ENCODE measurements at regions not wholly inside any gene's neighbourhood (a gene's known extent, or its start where the extent isn't known, plus 50 kb on each side); places are given as distances from the start of the nearest gene placed in this dataset.
"Not testable (repeated sequence)": the region's sequence is repeated elsewhere in the genome, so short reads cannot be mapped to it uniquely, and the experiment has no call there.

DNA sequence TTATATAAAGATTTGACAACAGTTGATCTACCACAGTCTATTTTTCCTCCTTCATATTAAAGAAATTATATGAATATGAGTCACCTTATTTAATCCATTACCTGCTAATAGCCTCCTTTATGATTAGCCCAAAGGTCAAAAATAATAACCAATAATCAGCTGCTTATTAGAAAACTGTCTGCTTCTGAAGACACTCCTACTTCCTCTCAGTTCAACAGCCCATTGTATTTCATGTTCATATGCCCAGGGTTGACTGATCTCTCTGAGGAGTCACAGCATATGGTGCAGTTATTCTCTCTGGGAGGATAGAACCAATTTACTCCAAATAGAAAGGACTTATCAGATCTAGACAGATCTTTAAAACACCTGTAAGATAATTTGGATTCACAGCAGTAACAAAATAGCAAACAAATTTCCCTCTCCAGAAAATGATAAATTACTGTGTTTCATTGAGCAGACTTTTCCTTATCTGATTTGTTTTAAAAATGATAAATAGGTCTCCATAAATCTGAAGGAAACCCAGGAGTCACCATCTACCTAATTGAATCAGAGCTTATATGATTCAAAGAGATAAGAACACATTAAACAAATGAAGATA is 180.4 kb upstream of the ITGA1 start:
- no peak for DNase-seq (ENCODE audit: low spot score)

GRCh38 chr5:52620315-52620714 is 167.4 kb upstream of the ITGA1 start:
- DNase-seq (ENCODE audit: low spot score) = no peak

GRCh38 chr5:52623291-52623690 is 164.4 kb upstream of the ITGA1 start:
- DNase-seq (ENCODE audit: low spot score) = no peak

- no peak for DNase-seq (ENCODE audit: low spot score)
Measured at GRCh38 chr5:52624291-52624690, 163.4 kb upstream of the ITGA1 start.

DNA sequence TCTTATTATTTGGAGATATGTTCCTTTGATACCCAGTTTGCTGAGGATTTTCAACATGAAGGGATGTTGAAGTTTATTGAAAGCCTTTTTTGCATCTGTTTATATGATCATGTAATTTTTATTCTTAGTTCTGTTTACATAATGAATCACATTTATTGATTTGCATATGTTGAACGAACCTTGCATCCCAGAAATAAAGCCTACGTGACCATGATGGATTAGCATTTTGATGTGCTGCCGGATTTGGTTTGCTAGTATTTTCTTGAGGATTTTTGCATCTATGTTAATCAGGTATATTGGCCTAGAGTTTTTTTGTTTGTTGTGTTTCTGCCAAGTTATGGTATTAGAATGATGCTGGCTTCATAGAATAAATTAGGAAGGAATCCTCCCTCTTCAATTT is 161.4 kb upstream of the ITGA1 start:
- DNase-seq (ENCODE audit: low spot score) = no peak

DNA sequence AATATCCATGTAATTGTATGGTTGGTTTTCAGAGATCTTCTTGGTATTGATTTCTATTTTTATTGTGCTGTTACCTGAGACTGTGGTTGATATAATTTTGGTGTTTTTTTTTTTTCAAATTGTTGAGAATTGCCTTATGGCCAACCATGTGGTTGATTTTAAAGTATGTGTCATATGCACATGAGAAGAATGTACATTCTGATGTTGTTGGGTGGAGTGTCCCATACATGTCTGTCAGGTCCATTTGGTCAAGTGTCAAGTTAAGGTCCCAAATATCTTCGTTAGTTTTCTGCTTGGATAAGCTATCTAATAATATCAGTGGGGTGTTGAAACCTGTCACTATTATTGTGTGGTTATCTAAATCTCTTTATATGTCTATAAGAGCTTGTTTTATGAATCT is 160.0 kb upstream of the ITGA1 start:
- no peak for DNase-seq (ENCODE audit: low spot score)

GRCh38 chr5:52632281-52632680 is 155.4 kb upstream of the ITGA1 start:
- DNase-seq (ENCODE audit: low spot score) = no peak

GRCh38 chr5:52634171-52634570 is 153.5 kb upstream of the ITGA1 start:
- DNase-seq (ENCODE audit: low spot score) = not testable (repeated sequence)

- DNase-seq (ENCODE audit: low spot score) = no peak
Measured at GRCh38 chr5:52638732-52639131, 149.0 kb upstream of the ITGA1 start.

DNA sequence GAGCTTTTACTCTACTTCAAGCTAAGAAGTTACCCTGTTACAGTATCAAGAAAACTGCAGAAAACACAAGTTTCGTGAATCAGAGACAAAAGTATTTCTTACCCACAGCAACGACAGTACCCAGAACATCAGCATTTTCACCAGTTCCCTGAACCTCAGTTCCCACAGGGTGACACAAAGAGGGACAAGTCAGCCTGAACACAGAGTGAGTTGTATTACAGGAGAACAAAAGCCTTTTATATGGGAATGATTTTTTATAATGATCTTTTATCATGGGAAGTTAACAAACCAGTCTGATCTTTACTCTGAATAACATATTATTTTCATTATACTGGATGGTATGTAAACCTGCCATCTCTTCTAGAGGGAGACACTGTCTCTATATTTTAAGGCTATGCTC is 139.0 kb upstream of the ITGA1 start:
- DNase-seq (ENCODE audit: low spot score) = no peak

DNA sequence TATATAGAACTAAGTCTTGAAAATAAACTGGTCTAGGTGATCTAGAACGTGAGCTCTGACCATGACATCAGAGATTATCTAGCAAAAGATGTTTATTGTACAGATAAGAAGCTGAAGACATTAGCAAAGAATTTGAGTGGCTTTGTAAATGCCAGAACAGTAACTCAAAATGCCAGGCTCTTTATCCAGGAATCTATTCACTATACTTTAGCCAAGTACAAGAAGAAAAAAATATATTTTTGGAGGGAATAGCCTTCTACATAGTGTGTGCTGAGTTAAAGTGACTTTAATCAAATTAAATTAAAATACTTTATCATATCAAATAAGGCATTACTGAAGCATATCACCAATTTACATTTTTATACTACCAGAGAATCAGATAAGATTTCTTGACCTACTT is 132.6 kb upstream of the ITGA1 start:
- DNase-seq (ENCODE audit: low spot score) = no peak

DNA sequence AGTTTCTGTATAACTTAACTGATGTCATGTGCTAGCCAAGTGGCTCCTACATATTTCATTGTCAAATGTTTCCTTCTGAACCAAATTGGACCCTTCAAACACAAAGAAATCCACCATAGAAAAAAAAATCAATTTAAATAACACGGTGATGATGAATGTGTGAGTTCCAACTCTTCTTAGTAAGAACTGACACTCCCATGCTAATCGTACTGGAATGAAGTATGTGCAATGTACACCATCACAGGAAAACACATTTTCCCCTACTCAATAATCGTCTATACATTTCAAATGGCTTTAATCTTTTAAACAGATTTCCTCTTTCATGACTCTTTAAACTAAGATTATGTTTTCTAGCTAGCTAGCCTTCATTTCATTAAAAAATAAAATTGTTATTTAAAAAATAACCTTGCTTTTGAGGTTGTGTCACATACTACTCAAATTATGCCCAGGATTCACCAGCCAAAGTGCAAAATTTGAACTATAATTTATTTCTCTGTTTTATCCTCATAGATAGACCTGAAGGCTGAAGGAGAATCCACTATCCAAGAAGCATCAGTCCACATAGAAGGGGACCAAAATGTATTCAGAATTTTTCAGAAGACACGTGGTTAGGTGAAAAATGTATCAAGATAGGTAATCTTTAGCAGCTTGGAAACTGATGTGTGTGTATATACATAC is 131.0 kb upstream of the ITGA1 start:
- no peak for DNase-seq (ENCODE audit: low spot score)

DNA sequence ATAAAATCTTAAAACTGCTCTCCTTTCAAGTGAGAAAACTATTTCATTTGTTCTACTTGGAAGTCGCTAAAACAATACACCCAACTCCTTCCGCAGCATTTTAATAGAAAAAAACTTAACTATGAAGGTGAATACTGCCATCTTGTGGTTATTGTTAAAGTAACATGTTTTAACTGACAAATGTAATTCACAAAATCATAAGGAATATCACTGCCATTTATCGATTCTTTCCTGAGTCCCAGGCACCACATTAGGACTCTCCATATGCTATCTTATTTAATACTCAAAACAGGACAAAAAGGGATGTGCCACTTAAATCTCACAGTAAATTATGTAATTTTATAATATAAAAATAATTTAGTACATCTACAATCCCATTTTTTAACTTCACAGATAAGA is 130.5 kb upstream of the ITGA1 start:
- DNase-seq (ENCODE audit: low spot score) = peak; percentile 47

DNA sequence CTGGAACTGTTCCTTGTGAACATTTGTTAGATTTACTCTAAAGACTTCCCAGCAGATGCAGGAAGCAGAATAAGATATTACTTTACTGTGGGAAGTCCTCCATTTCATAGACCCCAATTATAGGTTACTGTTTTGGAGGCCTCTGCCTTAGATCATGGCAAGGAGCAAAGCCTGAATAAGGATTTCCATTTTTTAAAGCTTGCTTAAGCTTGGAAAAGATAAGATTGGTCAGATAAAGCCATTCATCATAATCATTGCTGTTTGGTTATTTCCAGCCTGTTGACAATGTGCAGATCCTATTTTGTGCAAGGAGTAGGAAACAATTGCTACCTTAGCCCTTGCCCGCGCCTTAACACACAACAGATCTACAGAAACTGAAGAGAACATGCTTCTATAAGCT is 129.5 kb upstream of the ITGA1 start:
- no peak for DNase-seq (ENCODE audit: low spot score)

GRCh38 chr5:52660621-52661020 is 127.1 kb upstream of the ITGA1 start:
- DNase-seq (ENCODE audit: low spot score) = no peak

- no peak for DNase-seq (ENCODE audit: low spot score)
Measured at GRCh38 chr5:52661903-52662595, 125.7 kb upstream of the ITGA1 start.

GRCh38 chr5:52665559-52665958 is 122.2 kb upstream of the ITGA1 start:
- DNase-seq (ENCODE audit: low spot score) = no peak

GRCh38 chr5:52668139-52668538 is 119.6 kb upstream of the ITGA1 start:
- no peak for DNase-seq (ENCODE audit: low spot score)

- no peak for DNase-seq (ENCODE audit: low spot score)
Measured at GRCh38 chr5:52668544-52669185, 119.1 kb upstream of the ITGA1 start.

GRCh38 chr5:52672459-52672858 is 115.3 kb upstream of the ITGA1 start:
- DNase-seq (ENCODE audit: low spot score) = no peak

DNA sequence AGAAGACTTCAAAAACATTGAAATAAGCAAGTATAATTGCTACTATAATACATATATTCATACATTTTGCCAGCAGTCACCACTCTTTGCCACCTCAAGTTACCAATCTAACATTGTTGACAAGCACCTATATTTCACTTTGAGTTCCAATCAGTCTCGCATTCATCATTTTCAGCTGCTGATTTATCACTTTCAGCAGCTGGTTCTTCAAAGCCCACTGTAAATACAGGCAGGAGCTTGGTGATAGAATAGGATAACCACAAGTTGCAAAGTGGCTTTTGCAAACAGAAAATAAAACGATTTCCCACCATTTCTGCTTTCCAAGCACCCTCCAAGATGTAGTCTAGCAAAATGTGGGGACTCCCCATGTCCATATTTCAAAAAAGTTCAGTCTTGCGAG is 114.2 kb upstream of the ITGA1 start:
- no peak for DNase-seq (ENCODE audit: low spot score)

GRCh38 chr5:52674815-52675545 is 112.7 kb upstream of the ITGA1 start:
- no peak for DNase-seq (ENCODE audit: low spot score)
